ENCODE measurements at regions not wholly inside any gene's neighbourhood (a gene's known extent, or its start where the extent isn't known, plus 50 kb on each side); places are given as distances from the start of the nearest gene placed in this dataset.

DNA sequence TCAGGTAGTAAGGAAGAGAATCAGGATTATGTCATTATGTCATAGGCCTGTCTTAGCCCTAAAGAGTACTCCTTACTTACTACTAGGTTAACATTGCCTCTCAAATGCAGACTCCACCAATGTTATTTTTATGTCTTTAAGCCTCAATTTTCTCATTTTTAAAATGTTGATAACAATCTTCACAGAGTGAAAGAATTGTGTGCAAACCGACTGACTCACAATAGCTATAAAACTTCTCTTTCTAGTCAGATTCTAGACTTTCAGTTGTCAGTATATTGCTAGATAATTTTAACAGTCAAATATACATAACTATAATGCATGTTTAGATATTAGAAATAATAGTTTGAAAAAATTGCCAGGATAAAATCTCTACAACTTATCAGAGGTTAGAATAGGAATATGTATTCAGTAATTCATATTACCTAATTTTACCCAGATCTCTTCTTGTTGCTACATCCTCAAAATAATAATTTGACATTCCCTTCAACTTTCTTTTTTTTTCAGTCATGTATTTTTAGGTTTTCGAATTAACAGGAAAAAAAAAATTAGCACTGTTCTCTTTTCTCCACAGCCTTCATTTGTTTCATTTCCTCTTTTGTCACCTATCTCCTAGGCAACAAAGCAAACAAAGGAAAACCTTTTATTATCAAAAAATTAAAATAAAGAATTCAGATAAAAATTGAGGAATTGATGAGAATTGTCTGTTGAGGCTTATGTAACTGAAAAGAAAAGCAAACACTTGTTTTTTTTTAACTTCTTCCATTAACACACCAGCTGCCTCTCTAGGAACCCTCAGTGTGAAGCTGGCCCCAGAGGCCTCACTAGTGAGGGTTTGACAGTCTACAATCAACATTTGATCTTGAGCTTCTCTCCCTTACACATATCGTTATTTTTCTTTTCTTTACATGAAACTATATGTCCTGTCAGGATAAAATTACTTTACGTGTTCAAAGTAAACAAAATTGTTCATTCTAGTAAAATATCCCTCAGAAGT is 279.0 kb downstream of the CALCRL start:
- peak; percentile 13 for DNase-seq (ENCODE audit: low read depth)
- H3K4me3 ChIP-seq (ENCODE audit: low read depth, low read length), result no peak overlapping the region
- TF ChIP-seq MYC (IDR thresholded peaks at IDR 0.05; ENCODE audit: low read depth, low read length) (no peak), CTCF (IDR thresholded peaks at IDR 0.05; ENCODE audit: low read depth, low read length) (no peak), POLR2A (IDR thresholded peaks at IDR 0.05; ENCODE audit: extremely low read depth, insufficient read length) (no peak)
- TF ChIP-seq, protein P1, sequence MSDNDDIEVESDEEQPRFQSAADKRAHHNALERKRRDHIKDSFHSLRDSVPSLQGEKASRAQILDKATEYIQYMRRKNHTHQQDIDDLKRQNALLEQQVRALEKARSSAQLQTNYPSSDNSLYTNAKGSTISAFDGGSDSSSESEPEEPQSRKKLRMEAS (IDR thresholded peaks at IDR 0.05; ENCODE audit: low read depth, low read length), result no peak

DNA sequence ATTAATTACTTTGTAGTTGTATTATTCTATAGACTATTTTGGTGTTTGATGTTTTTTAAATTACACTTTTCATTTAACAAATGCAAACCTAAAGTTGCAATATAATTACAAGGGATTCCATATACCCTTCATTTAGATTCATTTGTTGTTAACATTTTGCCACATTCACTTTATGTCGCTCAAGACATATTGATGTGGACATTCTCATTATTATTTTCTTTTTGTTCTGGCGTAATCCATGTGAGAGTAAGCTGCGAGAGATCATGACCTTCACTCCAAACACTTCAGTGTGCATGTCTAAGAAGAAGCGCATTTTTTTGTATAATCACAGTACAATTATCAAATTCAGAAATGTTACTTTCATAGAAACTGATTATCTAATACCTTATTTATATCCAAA is 280.6 kb downstream of the CALCRL start:
- no peak overlapping the region for H3K4me3 ChIP-seq (ENCODE audit: low read depth, low read length)
- no peak for DNase-seq (ENCODE audit: low read depth)
- TF ChIP-seq POLR2A (IDR thresholded peaks at IDR 0.05; ENCODE audit: extremely low read depth, insufficient read length), result no peak
- no peak for TF ChIP-seq CTCF (IDR thresholded peaks at IDR 0.05; ENCODE audit: low read depth, low read length)
- TF ChIP-seq, protein P1 (IDR thresholded peaks at IDR 0.05; ENCODE audit: low read depth, low read length), result no peak
- no peak for TF ChIP-seq MYC (IDR thresholded peaks at IDR 0.05; ENCODE audit: low read depth, low read length)

DNA sequence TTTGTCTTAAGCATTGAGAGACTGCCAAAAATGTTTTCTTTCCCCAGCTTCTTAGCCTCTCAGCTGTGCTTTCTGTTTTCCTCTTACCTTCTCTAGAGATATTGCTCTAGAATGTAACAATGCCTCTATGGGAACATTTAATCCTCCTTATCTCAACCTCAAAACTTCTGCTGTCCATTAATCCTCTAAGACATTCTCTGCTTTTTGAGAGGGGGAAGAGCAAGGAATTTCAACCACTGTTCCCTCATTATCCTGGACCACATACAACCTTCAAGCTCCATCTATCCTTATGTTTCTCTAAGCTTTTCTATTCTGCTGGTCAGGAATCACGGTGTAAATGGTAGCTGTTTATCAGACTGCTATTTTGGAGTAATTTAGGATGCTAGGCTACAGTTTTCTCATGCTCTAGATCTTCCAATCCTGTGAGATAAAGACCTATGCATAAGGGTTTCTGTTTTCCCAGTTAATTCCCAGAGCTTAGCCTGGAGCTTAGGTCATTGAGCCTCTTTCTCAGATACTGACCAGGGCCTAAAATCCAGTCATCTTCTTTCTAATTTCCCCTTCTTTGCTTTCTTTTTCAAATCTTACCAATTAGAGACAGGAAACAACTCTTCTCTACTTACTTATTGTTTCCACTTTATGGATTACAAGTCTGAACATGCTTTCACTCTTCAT is 282.0 kb downstream of the CALCRL start:
- no peak overlapping the region for H3K4me3 ChIP-seq (ENCODE audit: low read depth, low read length)
- TF ChIP-seq MYC (IDR thresholded peaks at IDR 0.05; ENCODE audit: low read depth, low read length) (no peak), CTCF (IDR thresholded peaks at IDR 0.05; ENCODE audit: low read depth, low read length) (no peak), POLR2A (IDR thresholded peaks at IDR 0.05; ENCODE audit: extremely low read depth, insufficient read length) (no peak)
- TF ChIP-seq, protein P1 (IDR thresholded peaks at IDR 0.05; ENCODE audit: low read depth, low read length), result no peak
- DNase-seq (ENCODE audit: low read depth), result no peak

DNA sequence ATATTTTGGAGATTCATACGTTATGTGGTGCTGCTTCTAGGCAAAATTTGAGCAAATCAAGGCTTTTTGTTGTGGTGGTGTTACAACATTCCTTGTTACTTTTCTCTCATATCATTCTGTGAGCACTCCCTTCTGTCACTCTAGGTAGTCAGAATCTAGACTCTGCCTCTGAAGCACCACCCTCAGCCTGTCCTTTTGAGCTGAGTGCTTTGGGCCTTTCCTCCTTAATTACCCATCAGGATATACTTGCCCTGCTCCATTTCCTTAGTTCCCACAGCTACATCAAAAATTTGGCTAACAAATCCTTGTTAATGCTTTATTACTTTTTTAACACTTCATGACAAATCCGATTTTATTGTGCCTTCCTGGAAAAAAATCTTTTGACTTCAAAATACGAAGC is 289.6 kb downstream of the CALCRL start:
- DNase-seq (ENCODE audit: low read depth), result no peak
- no peak overlapping the region for H3K4me3 ChIP-seq (ENCODE audit: low read depth, low read length)
- TF ChIP-seq MYC (IDR thresholded peaks at IDR 0.05; ENCODE audit: low read depth, low read length), result no peak
- TF ChIP-seq, protein P1 (IDR thresholded peaks at IDR 0.05; ENCODE audit: low read depth, low read length), result no peak
- TF ChIP-seq POLR2A (IDR thresholded peaks at IDR 0.05; ENCODE audit: extremely low read depth, insufficient read length), result no peak
- no peak for TF ChIP-seq CTCF (IDR thresholded peaks at IDR 0.05; ENCODE audit: low read depth, low read length)

- TF ChIP-seq MYC (IDR thresholded peaks at IDR 0.05; ENCODE audit: low read depth, low read length), result no peak
- no peak for TF ChIP-seq POLR2A (IDR thresholded peaks at IDR 0.05; ENCODE audit: extremely low read depth, insufficient read length)
- no peak for TF ChIP-seq CTCF (IDR thresholded peaks at IDR 0.05; ENCODE audit: low read depth, low read length)
- TF ChIP-seq, protein P1 (IDR thresholded peaks at IDR 0.05; ENCODE audit: low read depth, low read length), result no peak
- no peak for DNase-seq (ENCODE audit: low read depth)
- no peak overlapping the region for H3K4me3 ChIP-seq (ENCODE audit: low read depth, low read length)
Measured at GRCh38 chr2:187157046-187157445, 291.0 kb downstream of the CALCRL start.

Measured in NB4 (cell line).